ENCODE measurements at regions not wholly inside any gene's neighbourhood (a gene's known extent, or its start where the extent isn't known, plus 50 kb on each side); places are given as distances from the start of the nearest gene placed in this dataset.

DNA sequence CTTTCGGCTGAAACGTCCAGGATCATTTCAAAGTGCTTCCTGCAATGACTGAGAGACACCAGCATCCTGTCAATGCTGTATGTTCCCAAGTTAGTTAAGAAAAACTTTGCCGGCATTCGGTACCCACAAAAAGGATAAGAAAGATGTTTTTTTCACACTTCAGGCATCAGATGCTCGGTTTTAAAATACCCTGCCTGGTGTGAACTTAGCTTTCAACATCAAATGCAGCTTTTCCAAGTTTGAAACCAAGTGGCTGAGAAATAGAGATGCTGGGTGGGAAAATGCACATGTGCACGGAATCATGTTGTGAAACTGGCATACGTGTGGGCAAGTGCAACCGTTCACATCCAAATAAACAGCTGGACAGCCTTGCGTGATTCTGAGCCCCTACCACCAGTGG is 254.9 kb upstream of the IGF1R start:
- H3K4me1 ChIP-seq: no peaks in the 10 kb centered on the region
- H3K27ac ChIP-seq: no peak overlapping the region
- ATAC-seq (no peak), DNase-seq (no peak)
- H3K36me3 ChIP-seq (replicated peaks in 1 of 2; ENCODE audit: insufficient read depth in 1 of 2, low read depth in 2 of 2): no peaks in the 10 kb centered on the region
- TF ChIP-seq POLR2A (IDR thresholded peaks at IDR 0.05): no peak
- TF ChIP-seq, protein P1, sequence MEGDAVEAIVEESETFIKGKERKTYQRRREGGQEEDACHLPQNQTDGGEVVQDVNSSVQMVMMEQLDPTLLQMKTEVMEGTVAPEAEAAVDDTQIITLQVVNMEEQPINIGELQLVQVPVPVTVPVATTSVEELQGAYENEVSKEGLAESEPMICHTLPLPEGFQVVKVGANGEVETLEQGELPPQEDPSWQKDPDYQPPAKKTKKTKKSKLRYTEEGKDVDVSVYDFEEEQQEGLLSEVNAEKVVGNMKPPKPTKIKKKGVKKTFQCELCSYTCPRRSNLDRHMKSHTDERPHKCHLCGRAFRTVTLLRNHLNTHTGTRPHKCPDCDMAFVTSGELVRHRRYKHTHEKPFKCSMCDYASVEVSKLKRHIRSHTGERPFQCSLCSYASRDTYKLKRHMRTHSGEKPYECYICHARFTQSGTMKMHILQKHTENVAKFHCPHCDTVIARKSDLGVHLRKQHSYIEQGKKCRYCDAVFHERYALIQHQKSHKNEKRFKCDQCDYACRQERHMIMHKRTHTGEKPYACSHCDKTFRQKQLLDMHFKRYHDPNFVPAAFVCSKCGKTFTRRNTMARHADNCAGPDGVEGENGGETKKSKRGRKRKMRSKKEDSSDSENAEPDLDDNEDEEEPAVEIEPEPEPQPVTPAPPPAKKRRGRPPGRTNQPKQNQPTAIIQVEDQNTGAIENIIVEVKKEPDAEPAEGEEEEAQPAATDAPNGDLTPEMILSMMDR (IDR thresholded peaks at IDR 0.05): no peak
- no peaks in the 10 kb centered on the region for H3K27me3 ChIP-seq
- no peaks in the 10 kb centered on the region for H3K9me3 ChIP-seq
- H3K4me3 ChIP-seq: no peak overlapping the region
- 29 to 31% methylated on average over 9 of the region's 9 CpGs for WGBS, 2 donors
- intact Hi-C loops (cut with DNase I): no loop called here

DNA sequence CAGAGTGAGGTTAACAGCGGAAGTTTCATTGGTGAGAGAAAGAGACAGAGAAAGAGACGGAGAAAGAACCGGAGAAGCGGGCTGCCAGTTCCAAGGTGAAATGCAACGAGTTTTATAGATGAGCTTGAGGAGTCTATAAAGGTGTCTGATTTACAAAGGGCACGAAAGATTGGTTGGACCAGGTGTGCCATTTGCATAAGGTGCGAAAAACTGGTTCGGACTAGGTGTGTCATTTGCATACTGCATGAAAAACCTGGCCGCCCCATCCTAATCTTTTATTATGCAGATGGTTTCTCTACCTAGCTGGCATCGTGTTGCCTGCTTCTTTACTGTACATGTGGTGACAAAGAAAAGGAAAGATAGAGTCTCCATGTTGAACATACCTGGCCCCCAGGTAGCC is 253.8 kb upstream of the IGF1R start:
- ATAC-seq (no peak), DNase-seq (no peak)
- no peaks in the 10 kb centered on the region for H3K36me3 ChIP-seq (replicated peaks in 1 of 2; ENCODE audit: insufficient read depth in 1 of 2, low read depth in 2 of 2)
- WGBS, 2 donors: 75 to 77% methylated on average over 10 of the region's 10 CpGs
- intact Hi-C loops (cut with DNase I): no loop called here
- H3K9me3 ChIP-seq: no peaks in the 10 kb centered on the region
- no peak overlapping the region for H3K4me3 ChIP-seq
- no peaks in the 10 kb centered on the region for H3K4me1 ChIP-seq
- TF ChIP-seq, protein P1 (IDR thresholded peaks at IDR 0.05): no peak
- no peak for TF ChIP-seq POLR2A (IDR thresholded peaks at IDR 0.05)
- no peak overlapping the region for H3K27ac ChIP-seq
- H3K27me3 ChIP-seq: no peaks in the 10 kb centered on the region

DNA sequence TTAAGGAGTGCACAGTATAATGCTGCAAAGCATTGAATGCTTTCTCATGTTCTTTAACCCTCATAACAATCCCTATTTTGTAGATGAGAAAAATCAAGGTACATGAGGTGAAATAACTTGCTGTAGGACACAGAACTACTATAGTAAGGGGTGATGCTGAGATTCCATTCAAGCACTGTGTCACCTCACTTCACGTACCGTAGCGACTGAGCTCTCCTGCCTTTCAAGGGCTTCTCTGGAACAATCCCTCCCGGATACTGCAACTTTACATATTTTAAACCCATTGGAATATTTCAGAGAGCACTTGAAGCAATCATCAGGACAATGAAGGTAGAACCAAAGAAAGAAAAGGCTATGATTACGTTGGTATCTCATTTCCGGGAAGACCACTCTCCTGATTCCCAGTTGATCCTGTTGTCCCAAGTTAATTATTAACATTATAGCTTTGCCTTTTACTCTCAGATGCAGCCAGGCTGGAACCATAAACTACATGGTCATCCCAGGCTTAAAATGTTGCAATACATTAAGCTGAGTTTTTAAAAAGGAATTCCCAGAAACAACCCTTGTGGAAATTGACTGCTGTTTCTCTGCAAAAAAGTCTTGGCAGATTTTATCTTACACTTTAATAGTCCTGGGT is 252.2 kb upstream of the IGF1R start:
- ATAC-seq (no peak), DNase-seq (no peak)
- WGBS, 2 donors: 16 to 31% methylated on average over 6 of the region's 6 CpGs
- TF ChIP-seq, protein P1 (IDR thresholded peaks at IDR 0.05): no peak
- TF ChIP-seq POLR2A (IDR thresholded peaks at IDR 0.05): no peak
- Histone ChIP-seq H3K36me3 (replicated peaks in 1 of 2; ENCODE audit: insufficient read depth in 1 of 2, low read depth in 2 of 2) (no peaks in the 10 kb centered on the region), H3K9me3 (no peaks in the 10 kb centered on the region), H3K27me3 (no peaks in the 10 kb centered on the region), H3K4me3 (no peak overlapping the region), H3K27ac (no peak overlapping the region), H3K4me1 (no peaks in the 10 kb centered on the region)
- intact Hi-C loops (cut with DNase I): no loop called here

DNA sequence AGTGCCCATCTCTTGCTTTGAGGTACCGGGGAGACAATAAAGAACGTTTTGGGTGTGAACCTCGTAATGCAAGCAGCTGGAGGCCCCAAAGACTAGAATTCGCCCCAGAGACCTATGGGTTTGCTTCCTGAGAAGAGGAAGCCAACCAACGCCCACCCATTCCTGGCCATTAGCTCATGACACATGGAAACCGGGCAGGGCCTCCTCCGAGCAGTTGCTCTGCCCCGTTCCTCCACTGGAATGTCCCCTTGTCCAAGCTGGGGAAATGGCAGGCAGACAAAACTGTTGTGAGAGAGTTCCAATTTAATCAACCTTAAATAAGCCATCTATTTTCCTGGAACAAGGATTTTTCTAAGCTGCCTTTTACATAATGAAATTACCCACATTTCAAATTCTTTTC is 250.9 kb upstream of the IGF1R start:
- no peaks in the 10 kb centered on the region for H3K36me3 ChIP-seq (replicated peaks in 1 of 2; ENCODE audit: insufficient read depth in 1 of 2, low read depth in 2 of 2)
- DNase-seq: no peak

More for the DNA sequence above, 250.9 kb upstream of the IGF1R start:
- 68 to 69% methylated on average over 6 to 8 of the region's 8 CpGs for WGBS, 2 donors
- H3K9me3 ChIP-seq: no peaks in the 10 kb centered on the region
- H3K4me3 ChIP-seq: no peak overlapping the region
- H3K27me3 ChIP-seq: no peaks in the 10 kb centered on the region
- intact Hi-C loops (cut with DNase I): no loop called here
- no peak for TF ChIP-seq POLR2A (IDR thresholded peaks at IDR 0.05)
- TF ChIP-seq, protein P1 (IDR thresholded peaks at IDR 0.05): no peak
- no peak overlapping the region for H3K27ac ChIP-seq
- ATAC-seq: no peak
- H3K4me1 ChIP-seq: no peaks in the 10 kb centered on the region
